ENCODE measurements at regions not wholly inside any gene's neighbourhood (a gene's known extent, or its start where the extent isn't known, plus 50 kb on each side); places are given as distances from the start of the nearest gene placed in this dataset.

DNA sequence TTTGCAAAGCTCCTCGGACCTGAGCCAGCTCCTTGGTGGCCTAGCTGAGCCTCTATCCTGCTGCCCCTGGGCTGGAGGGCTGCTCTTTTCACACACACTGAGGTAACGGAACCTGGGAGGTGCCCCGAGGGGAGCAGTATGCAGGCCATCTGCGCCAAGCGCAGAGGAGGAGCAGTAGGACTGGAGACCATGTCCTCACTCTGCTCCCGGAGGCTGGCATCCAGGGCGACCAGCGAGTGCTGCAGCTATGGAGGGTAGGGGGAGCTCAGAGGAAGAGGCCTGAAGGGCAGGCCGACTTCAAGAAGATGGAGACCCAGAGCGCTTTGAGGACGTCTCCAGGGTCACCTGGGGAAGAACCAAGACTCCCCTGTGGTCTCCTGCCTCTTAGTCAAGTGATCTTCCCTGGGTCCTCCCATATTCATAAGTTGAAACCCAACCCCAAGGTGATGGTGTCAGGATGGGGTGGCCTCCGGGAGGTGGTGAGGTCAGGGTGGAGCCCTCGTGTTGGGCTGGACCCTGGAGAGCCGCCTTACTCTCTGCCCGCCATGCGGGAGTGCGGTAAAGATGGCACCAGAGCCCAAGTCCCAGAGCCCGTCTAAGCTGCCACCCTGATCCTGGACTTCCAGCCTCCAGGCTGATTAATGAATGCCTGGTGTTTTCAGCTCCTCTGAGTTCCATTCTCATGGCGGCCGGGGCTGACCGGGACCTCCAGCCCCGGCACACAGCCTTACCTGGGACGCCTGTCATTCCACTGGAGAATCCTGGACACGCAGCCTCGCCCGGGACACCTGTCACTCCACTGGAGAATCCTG lies 160.7 kb downstream of the NDUFA10 start:
- DNase-seq, result no peak

DNA sequence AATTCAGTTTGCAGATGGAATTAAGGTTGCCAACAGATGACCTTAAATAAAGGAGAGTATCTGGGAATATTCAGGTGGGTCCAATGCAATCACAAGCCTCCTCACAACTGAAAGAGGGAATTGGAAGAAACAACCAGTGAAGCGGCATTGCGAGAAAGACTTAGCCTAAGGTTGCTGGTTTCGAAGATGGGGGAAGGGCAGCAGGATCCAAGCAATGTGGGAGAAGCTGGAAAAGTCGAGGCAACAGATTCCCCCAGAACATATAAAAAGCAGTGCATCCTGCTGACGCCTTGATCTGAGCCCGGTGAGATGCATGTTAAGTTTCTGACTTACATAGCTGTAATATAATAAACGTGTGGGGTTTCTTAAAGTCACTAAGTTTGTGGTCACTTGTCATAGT lies 162.5 kb downstream of the NDUFA10 start:
- DNase-seq, result no peak

DNA sequence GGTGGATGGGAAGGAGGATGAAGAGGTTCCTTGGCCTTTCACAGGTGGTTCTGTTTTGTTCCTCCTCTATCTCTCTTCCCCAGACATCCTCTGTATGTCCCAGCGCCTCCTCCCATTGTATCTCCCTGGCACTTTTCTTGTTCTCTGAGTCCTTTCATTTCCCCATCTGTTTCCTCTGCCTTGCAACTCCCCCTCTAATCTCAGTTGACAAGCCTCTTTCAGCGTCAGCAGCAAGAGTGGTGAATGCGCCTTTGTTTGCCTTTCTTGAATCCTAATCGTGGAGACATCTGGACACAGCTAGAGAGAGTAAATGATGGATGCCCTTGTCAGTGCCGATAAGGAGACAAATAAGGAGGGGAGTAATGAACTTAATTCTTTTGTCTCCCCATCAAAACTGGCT lies 167.0 kb downstream of the NDUFA10 start:
- no peak for DNase-seq

DNA sequence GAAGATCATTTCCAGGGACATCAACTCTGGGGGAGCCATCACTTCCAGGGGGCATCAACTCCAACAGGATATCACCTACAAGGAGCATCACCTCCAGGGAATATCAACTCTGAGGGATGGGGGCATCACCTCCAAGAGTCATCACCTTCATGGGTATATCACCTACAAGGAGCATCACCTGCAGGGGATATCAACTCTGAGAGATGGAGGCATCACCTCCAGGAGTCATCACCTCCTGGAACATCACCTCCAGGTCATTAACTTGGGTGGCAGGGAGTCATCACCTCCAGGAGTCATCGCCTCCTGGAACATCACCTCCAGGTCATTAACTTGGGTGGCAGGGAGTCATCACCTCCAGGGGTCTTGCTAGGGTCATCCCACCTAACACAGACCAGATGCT lies 167.6 kb downstream of the NDUFA10 start:
- no peak for DNase-seq

DNA sequence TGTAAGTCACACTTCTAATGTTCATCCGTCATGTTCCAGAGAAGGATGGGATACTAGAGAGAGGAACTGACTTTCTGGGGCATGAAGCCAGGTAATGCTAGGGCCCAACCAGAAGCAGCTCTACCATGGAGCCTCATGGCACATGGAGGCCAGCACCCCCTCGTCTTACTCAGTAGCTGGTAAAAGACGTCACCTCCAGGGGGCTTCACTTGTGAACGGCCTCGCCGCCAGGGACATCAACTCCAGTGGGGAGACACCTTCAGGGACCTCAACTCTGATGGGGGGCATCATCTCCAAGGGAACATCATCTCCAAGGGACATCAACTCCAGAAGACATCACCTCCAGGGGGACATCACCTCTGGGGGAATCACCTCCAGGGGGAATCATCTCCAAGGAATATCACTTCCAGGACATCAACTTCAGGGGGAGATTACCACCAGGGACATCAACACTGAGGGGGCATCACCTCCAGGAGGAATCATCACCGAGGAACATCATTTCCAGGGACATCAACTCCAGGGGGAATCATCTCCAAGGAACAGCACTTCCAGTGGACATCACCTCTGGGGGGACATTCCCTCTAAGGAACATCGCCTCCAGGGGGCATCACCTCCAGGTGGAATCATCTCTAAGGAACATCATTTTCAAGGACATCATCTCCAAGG lies 168.4 kb downstream of the NDUFA10 start:
- DNase-seq, result no peak

DNA sequence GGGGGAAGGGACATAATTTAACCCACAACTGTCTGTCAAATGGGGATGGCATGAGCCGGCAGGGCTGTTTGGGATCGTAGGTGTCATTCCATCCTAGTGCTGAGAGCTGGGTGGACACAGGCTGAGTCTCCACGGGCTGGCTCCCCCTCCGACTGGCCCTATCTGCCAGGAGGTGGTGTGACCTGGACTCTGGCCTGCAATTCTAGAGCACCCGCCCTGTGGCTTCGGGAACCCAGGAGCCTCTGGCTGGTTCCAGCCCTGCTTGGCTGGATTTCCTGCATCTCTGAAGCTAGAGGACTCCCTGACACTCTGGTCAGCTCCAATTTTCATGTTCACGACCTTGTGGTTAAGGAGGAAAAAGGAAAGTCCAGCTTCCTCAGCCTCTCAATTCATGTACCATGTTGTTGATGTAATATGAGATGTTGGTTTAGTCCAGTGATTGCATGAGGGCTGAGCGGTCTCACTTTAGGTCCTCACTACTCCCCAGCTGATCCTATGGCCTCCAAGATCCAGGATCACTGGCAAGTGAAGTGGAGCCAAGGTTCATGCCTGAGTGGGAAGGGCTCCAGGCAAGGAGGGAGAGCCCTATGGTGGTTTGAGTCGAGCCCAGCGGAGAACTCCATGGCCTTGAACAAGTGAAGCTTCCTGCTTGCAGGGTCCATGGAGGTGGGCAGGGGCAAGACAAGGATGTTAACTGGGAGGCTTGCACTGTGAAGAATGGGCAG lies 169.1 kb downstream of the NDUFA10 start:
- no peak for DNase-seq

DNA sequence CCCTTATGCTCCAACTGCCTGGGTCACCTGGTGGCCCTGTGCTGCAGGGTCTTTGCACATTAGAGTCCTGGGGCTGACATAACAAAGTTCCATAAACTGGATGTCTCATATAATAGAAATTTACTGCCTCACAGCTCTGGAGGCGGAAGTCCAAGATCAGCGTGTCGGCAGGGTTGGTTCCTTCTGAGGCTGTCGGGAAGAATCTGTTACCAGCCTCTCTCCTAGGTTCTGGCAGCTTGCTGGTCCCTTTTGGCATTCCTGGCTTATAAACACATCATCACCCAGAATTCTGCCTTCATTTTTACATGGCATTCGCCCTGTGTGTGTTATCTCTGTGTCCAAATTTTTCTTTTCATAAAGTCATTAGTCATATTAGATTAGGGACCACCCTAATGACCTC lies 170.5 kb downstream of the NDUFA10 start:
- DNase-seq, result no peak

DNA sequence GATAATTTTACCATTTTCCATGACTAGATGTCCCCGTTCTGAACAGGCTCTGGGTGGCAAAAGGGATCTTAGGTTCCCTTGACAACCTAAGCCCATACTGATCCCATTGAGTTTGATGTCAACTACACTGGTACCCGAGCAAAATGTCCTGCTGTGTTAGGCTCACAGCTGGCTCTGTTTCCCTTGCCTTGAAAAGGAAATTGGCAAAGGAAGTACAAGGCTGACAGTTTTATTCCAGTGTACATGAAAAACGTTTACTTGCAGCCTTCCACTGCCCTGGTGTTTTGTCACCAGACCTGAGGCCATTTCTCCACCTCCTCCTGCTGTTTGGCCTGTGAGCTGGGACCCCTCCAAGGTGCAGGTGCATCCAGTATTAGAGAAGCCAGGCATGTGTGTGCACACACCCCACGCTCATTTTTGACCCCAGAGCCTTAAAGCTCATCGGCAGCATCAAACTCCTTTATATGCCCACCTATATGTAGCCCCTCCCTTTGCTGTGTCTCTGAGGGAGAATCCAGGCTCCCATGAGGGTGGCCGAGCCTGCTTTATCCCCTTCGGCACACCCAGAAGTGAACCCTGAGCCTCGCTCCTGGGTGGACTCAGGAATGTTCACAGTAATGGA lies 171.3 kb downstream of the NDUFA10 start:
- DNase-seq, result no peak

DNA sequence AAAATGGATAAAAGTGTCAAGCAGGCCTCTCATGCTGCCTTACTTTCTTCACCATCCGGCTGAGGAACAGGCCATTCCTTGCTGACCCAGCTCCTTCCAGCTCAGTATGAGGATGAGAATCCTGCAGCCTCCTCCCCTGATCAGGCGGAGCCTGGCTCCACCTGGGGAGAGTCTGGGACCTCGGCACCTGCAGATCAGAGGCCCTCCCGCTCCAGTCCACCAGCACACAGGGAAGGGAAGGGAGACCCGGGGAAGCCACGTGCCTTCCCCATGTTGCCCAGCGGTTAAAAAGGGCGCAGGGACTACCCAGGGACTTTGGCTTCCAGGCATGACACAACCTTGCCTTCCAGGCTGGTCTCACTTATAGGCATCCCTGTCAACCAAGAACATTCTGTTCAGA lies 172.0 kb downstream of the NDUFA10 start:
- no peak for DNase-seq

DNA sequence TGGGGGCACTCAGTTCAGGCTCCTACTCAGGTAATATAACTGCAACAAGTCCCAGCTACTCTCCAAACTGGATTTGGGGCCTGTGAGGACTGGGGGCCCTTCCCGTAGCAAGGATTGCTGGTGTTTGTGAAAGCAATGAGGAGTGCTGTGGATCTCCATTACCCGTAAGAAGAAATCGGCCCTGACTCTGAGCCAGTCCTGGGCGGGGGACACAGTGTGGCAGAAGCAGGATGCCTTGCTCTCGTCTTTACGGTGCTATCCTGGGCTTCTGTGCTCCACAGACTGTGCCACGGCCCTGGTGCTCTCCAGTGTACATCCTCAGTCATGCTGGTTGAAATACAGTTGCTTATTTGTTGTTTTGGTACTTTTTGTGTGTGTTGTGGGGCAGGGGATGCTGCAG lies 172.9 kb downstream of the NDUFA10 start:
- no peak for DNase-seq

DNA sequence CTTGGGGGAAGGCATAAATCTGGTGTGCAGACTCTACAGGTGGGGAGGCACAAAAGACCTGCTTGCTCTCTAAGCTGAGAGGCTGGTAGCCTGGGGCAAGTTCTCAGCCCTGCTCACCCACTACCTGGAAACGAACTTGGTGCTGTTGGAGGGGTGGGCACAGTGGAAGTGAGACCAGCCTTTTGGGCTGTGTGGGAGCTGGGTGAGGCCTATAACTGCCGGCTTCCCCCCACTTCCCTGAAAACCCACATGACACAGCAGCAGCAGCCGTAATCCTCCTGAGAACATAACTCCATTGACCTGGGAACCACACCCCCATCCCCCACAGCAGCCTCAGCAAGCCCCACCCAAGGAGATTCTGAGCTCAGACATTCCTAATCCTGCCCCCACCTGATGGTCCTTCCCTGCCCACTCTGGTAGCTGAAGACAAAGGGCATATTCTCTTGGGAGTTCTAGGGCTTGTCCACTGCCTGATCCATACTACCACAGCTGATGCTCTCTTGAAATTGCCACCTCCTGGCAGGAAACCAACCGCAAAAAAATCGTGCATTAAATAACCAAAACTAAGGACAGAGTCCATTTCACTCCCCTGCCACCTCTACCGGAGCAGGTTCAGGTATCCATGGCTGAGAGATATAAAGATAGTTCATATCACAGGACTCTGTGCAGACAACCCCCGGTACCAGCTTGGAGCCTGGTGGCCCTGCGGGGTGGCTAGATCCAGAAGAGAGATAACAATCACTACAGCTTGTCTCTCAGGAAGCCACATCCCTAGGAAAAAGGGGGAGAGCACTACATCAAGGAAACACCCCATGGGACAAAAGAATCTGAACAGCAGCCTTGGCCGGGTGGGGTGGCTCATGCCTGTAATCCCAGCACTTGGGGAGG lies 178.1 kb downstream of the NDUFA10 start:
- no peak for DNase-seq

DNA sequence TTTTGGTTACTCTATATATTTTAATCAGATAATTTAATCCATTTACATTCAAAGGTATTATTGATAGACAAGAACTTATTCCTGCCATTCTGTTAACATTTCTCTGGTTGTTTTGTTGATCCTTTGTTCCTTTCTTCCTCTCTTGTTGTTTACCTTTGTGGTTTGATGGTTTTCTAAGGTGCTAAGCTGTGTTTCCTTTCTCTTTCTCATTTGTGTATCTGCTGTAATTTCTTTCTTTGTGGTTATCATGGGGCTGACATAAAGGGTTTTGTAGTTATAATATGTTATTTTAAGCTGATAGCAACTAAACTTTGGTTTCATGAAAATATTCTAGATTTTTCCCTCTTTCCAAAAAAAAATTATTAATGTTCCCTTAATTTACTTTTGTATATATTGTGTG lies 179.2 kb downstream of the NDUFA10 start:
- no peak for DNase-seq

DNA sequence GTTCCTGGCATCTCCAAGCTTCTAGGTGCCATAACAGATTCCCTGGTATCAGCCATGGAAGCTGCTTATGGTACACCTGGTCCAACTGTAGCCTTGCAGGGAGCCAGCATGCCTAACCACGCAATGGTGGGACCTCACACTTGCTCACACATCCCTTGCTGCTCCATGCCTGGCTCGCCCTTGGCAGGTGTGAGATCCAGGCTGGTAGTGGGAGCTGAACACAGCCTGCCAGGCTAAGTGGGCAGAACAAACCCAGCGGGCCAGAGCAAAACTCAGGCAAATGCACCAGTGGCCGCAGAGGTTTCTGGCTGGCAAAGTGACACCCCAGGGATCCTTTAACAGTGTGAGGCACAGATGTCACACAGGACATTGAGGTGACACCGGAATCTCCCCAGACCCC lies 185.8 kb downstream of the NDUFA10 start:
- no peak for DNase-seq

DNA sequence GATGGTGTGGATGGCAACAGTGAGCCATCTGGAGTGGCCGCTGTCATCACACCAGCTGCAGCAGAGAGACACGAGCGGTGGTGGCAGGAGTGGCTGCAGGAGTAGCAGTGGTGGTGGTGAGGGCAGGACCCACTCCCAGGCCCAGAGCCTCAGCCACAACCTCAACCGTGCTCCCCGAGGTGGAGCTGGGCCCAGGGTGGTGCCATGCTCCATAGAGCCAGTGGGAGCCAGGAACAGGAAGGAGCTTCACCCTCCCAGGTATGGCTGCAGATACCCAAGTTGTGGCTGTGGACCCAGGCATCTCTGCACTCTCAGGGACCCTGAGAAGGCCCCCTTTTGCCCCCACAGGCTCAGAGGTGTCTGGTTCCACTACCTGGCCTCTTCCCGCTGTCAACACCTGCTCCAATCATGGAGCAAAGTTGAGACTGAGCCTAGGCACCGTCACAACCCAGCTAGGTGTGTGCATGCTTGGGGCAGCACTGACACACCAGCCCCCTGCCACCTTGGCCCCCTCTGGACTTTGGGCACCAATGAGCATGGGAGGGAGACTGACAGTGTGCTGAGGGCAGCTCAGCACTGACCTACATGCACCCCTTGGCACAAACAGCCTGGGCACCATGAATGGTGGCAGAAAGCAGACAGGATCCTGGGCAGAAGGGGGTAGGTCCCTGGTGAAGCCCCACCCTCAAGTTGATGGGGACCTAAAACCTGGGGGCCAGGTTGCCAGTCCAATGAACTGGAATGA lies 188.9 kb downstream of the NDUFA10 start:
- DNase-seq, result no peak

DNA sequence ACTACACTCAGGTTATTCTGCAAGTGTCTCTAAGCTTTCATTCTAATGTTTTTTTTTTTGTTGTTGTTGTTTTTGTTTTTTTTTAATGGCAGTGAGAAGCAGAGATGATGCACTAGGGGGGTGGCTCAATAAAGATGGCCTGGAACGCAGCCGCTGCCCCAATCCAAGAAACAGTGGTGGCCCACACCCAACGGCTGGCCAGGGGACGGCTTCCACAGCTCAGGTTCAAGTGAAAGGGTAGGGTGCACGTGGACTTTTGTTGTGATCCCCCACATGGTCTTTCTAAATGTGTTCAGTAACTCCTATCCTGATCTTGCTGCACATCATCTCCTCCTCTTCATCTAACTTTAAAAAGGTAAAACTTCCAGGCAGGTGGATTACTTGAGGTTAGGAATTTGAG lies 190.1 kb downstream of the NDUFA10 start:
- no peak for DNase-seq

DNA sequence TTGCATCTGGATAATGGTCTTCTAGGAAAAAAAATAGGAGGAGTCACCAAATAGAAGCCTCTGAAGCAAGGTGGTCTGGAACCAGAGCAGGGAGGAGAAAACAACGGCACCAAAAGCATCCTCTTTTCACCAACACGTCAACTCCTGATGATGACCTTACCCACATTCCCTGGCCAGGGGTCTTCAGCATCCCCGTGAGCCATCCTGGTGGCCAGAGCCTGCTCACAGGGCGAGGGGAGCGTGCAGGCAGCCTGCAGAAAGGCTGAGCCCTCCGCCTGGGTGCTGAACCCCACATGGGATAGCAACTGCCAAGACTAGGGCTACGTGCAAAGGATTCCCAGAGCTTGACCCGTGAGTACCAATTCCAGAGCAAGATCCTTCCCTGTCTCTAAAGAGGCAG lies 191.0 kb downstream of the NDUFA10 start:
- DNase-seq, result no peak

DNA sequence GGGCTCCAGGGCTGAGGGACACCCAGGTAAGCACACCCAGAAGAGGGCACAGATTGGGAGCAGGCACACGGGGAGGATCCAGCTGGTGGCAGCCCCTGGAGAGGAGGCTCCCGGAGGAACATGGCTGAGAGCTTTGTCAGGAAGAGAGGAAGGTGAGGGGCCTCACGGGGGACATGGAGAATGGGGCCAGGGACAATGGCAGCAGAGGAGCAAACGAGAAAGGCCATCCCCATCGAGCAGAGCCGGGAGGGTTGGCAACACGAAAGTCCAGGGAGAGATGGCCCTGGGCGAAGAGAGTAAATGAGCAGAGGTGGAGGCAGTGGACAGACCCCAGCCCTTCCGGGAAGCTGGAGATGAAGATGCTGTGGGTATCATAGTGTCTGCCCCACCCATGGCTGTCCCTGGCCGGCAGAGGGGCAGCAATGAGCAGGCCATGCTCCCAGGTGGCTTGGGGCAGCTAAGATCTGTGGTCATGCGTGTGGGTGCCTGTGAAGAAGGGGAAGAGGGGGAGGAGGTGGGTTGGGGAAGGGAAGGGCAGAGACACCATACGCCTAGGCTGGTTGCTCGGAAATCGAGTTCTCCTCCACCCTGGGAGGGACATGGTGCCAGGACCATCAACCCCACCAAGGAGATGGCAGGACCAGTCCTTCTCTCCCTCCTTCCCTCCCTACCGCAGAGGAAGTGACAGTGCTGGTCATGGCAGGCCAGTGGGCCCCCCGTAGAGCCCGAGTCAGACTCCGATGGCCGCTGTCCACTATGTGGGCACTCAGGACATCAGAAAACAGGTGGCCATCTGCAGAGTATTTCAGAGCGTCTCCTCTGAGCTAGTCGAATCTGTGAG lies 191.7 kb downstream of the NDUFA10 start:
- no peak for DNase-seq

DNA sequence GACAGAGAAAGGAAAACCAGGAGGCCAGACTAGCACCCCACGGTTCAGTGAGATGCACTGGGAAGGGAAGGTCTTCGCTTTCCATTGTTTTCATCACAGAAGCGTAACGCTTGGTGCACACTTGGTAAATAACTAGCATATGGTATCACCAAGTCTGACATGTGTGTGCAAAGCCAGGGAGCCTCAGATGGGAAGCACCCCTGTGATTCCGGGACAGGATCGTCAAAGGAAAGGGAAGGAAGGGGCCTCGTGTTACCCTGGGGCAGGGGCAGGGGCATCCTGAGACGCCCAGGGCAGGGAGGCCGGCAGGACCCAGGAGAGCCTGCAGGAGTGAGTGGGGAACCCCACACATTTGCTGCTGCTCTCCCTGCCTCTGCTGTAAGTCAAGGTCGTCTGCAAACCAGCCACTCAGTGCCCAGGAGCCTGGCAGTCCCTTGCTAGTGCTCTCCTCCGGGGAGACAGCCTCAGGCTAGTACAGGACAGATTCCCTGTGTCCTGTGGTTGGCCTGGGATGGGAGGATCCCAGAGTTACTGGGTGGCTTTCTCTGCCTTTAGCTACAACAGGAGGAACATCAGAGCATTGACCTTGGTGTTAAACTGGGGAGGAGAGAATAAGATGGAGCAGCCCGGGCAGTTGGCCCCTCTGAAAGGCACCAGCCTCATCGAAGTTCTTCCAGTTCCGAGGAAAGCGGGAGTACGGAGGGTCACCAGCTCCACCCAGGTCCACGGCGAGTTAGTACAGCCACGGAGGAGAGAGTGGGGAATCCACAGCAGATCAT lies 192.5 kb downstream of the NDUFA10 start:
- DNase-seq, result no peak

DNA sequence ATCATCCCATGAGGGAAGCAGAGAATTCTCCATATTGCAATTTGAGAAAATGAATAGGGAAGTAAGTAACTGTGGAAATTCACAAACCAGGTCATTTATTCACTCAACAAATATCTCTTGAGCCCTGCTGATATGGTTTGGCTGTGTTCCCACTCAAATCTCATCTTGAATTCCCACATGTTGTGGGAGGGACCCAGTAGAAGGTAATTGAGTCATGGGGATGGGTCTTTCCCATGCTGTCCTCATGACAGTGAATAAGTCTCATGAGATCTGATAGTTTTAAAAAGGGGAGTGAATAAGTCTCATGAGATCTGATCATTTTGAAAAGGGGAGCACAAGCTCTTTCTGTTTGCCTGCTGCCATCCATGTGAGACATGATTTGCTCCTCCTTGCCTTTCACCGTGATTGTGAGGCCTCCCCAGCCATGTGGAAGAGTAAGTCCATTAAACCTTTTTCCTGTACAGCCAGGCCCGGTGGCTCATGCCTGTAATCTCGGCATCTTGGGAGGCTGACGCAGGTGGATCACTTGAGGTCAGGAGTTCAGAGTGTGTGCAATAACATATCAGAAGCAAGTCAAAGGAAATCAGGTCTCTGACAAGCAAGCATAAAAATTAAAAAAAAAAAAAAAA lies 193.2 kb downstream of the NDUFA10 start:
- DNase-seq, result no peak
